GM03348 (cell line): ENCODE measurements at regions not wholly inside any gene's neighbourhood (a gene's known extent, or its start where the extent isn't known, plus 50 kb on each side); places are given as distances from the start of the nearest gene placed in this dataset.

Source experiments
- DNase-seq: peaks from one replicate; pipeline ENCODE4 v3.0.0; 2012; ENCODE audit warnings: low spot score

DNA sequence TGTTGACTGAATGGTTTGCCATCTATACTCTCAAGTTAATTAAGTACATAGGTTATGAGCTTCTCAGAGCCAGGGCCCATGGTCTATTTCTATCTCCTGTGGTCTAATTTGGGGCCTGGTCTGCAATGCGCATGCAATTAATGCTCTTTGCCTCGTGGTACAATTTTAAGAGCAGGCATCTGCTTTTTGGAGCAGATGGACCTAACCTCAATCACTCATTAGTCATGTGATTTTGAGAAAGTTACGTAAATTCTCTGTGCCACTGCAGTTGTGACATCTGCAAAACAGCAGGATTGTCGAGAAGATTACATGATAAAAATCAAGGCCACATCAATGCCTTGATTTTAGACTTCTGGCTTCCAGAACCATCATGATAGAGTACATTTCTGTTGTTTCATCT, 543.7 kb upstream of the ADAMTS9 start:
- DNase-seq = no peak

DNA sequence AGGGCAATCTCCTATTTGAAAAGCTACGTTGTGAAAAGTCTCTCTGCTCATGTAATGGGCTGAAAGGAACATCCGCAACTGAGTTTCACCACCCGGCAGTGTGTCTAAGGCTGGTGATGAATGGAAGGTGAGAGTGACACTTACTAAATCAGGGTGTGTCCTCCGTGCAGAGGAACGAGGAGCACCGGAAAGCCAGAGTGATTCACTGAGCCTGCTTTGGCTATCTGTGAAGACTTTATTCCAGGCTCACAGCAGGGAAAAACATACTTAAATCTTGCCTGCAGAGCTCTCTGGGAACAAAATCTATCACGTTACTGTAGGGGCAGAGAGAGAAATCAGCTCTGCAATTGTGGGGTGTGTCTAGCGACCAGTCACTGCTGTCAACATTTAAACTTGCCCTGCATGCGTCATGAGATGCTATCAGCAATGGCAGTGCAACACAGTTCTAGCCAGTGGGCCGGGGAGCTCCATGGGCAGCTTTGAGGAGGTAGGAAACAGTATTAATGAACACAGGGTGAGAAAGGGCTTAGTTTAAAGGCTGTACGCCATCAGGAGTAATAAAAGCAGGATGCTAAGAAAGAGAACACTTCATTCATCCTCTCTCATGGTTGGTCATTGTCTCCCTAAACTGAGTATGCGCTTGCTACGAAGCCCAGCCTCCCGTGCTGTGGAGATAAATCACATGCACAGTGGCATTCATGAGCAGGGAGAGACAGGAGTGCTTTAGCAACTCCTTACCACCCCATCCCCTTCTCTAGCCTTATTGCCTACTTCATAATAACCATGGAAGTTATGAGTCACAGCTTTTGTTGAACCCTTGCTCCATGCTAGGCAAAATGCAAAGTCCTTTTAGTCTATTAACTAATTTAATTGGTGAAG, 542.7 kb upstream of the ADAMTS9 start:
- DNase-seq = no peak

DNA sequence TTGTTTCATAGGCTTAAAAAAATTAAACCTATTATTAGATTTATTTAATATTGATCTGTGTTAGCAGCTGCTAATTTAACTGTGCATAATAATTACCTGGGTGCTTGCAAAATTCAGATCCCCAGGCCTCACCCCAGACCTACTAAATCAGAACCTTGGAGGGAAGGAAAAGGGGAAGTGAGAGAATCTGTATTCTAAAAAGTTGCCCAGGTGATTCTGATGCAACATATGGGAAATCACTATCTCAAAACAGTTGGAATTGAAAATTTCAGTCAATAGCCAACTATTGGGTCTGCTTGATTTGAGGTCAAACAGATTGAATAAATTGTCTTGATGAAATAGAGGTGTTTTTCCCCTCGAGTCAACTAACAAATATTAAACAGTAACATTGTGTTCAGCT, 538.5 kb upstream of the ADAMTS9 start:
- no peak for DNase-seq

DNA sequence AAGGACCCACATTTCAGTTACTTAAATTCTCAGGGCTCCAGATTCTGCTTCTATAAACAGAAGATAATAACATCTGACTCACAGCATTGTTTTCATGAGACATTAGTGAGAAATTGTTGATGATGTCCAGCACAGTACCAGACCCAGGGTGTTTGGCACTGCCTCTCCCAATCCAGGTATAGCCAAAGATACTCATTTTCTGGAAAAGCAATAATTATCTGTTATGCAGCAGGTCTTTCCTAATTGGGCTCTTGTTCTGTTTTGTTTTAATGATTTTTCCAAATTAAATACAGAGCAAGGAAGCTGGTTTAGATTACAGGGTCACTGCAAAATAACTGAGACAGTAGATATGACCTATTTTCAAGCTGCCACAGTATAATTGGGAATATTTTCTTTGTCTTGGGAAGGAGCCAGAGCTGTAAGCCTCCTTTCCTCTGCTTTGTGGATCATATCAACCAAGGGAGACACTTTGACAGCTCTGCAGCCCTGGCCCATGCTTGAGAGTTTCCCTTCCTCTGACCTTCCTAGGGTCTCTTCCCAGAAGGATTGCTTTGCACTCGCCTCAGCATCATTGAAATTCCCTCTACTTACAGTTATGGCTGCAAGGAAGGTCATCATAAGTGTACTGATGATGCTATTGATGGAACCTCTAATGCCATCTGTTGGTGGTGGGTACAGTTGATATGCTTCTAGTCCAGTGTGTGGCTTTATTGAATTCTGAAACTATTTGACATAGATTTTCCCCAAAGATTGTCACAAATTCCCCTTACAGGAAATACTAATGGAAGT, 522.4 kb upstream of the ADAMTS9 start:
- DNase-seq = no peak

DNA sequence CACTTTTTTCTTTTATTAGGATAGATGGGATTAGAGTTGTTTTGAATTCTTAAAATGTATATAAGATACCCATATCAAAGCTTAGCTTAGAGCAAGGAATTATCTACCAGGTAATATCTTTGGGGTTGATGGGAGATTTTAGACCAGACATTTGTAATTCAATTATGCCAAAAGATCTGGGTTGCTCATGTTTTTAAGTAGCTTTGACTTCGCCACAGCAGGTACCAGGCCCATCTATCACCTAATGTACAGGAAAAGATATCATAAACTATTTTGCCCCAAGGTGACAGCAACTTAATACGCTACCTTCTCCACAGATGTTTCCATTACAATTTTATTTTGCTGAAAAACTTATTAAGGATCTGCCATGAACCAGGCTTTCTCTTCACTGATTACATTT, 514.6 kb upstream of the ADAMTS9 start:
- no peak for DNase-seq

DNA sequence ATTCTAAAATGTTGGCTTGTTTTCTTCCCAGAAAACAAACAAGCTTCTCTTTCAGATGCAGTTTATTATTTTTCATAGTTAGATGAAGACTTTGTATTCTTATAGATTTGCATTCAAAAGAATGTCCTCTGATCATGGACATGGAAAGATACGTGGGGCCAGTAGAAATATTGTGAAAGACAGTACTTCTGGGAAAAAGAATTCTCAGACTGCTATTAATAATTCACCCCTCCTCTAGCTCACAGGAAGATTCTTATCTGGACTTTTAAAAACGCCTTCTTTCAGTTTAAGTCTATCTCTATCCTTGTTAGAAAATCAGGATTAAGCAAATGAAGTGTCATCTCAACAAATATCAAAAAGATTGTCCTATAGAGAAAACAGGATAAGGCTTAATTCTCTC, 514.1 kb upstream of the ADAMTS9 start:
- DNase-seq = no peak

DNA sequence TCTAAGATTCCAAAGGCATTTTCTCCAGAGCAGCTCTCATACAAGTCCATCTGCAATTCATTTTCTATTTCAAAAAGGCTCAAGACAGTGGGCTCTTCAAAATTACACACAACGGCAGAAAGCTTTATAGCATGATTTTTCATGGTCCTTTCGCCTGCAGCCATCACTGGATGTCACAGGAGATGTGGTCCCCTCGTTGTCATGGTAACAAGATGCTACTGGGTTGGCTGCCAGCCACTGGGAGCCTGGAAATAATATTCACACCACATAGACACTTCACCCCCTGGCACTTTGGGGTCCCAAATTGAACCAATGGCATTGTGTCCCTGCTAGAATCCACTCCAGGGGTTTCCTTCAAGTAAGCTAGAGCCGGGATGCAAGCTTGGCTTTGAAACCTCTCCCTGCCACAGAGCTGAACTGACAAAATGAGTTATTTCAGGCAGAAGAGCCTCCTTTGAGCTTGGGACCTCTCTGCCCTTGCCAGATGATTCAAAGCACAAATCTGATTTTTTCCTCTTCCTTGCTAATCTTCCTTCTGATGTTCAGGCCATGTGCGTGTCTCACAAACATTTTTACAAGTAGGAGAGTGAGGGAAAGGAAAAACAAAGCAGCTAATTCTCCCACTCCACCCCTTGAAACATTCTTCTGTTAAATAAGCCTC, 512.6 kb upstream of the ADAMTS9 start:
- DNase-seq = no peak

DNA sequence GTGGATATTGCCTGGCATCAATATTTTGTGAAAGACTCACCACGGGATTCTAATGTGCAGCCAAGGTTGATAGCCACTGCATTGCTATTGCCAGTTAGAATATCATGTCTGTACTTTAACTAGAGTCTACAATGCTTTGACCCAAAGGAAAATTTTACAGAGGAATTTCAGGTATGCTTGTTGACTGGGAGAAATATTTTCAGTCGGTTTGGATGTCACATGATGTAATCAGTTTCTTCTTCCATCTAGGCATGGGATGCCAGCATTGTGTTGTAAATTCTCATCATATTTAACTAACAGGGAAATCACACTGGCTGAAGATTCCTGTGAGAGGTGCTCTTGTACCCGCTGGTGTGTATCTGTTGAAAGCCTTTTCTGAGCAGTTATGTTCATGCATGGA, 508.9 kb upstream of the ADAMTS9 start:
- DNase-seq = no peak

DNA sequence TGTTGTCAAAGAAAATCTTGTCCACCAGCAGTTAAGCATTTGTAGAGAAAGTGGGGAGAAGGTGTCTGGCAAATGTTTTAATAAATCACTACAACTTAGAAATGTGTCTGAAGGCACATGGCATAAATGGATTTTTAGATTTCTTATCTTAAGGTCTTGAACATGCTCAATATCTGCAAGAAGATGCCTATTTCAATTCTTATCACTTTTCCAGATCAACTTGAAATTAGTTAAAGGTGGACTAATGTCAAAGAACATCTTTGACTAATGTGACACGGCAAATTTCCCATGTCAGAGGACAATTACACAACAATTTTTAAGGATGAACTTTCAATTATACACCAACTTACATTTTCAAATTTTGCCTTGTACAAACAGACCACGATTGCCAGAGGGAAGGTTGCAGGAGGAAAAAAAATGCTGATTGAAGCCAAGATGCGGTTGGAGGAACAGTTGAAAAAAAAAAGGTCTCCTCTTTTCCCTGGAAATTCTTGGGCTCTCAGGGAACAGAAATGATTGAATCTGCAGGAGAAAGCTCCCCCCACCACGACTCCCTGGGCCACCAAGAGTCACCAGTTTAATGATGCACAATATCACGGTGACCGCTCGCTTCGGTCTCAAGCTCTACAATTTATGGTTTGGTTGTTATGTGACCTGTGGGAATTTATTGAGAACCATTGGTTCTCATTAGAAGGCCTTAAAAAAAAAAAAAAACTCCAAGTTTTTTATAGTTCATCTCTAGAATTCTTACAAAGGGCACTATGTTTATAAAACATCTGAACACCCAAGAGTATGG, 507.6 kb upstream of the ADAMTS9 start:
- no peak for DNase-seq

DNA sequence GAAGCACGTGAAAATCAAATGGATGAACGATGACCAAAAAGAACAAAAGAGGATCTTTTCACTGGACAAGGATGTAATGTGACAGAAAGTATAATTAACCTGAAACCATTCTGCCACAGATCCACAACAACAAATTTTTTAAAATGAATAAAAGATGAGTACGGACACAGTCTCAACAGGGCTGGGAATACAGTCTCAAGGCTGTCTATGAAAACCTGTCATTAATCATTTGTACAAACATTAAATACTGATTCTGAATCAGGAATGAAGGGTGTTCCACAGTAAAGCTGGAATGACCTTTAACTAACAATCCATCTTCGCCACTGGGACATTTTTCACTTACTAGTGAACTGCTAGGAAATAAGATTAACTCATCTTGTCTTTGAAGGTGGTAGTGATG, 506.9 kb upstream of the ADAMTS9 start:
- no peak for DNase-seq

DNA sequence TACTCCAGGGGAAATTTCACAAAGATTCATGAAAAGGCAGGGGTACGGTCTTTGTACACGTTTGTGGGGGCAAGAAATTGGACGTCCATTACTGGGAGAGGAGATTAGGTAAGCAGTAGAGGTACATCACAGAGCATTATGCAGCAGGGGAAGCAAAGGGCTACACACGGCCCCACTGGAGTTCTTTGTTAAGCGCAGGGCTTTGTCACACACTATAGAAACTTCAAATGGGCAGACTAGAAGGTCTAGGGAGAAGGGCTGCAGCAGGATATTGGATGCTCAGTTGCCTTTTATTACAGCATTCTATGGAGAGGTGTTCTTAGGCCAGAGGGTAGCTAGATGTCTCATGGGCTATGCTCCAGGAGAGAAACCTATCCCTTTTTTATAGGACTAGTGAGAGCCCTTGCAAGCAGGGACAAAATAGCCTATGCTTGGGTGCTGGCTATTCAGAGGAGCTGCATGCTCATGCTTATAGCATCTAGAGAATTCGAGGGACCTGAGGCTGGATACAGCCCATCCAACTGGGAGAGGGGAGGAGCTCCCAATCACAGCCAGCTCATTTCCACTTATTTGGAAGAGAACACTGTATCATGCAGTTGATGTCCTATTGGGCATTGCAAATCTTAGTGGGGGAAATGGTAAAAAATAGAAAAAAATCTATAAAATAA, 506.4 kb upstream of the ADAMTS9 start:
- DNase-seq = no peak

DNA sequence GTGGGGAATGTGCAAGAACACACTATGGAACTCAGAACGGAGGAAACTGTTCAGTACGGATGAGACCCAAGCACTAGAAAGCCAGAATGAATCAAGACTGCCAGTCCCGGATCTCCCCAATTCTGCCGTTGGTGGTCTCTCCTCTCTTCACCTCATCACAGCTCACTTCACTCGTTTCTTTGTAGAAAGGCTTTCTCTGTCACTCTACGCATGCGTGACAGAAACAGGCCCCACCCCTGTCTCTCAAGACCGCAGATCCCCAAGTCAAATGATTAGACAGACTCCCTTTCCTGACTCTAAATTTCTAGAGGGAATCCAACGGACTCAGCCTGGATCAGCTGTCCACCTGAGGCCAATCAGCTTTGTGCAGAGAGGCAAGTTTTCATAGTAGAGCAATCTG, 505.7 kb upstream of the ADAMTS9 start:
- no peak for DNase-seq

DNA sequence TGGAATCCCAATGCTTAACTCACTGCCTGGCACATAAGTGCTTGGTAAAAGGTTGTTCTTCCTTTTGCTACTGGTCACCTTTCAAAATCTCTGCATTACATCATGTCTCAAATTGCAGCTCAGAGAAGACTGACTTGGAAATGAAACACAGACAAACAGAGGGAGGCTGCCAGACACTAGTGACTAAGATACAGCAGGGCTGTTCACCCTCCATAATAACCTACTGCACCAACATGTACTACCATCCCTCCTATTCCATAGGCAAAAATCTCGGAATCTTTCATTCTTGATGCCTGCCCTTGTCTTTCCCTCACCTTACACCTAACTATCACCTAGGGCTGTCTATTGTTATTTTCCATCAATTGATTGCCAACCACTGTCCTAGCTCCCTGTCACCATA, 502.3 kb upstream of the ADAMTS9 start:
- DNase-seq = no peak

DNA sequence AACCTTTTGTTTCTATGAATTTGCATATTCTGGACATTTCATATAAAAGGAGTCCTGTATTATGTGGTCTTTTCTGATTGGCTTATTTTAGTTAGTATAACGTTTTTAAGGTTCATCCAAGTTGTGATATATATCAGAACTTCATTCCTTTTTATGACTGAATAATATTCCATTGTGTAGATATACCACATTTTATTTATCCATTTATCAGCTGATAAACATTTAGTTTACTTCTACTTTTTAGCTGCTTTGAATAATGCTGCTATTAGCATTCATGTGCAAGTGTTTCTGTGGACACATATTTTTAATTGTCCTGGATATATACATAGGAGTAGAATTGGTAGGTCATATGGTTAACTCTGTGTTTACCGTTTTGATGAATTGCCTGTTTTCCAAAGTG, 498.5 kb upstream of the ADAMTS9 start:
- no peak for DNase-seq

DNA sequence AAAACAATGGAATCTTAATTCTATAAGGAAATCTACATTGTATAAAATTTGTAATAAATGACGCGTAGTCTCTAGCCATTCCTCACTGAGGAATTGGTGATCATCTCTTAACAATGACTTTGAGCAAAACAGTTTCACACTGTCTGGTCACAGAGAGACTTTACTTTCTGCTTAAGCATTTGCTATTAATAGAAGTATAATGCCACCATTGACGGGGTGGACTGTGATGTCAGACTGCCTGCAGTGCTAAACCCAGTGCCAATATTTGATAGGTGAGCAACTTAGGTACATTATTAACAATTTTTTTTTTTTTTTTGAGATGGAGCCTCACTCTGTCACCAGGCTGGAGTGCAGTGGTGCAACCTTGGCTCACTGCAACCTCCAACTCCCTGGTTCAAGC, 494.9 kb upstream of the ADAMTS9 start:
- DNase-seq = no peak

DNA sequence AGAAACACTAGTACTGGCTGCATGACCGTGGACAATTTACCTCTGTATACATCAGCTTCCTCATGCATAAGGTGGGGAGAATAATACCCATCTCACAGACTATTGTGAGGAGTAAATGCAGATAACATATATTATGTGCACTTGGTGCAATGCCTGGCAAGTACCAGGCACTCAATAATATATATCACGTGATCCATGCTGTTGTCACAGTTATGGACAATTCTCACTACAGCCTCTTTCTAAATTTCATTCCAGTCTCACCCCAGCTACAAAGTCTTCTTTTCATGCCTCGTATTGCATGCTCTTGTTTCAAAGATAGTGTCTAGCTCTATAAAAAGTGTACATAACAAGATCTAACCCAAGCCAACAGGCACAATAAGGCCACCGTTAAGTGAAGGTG, 494.3 kb upstream of the ADAMTS9 start:
- no peak for DNase-seq

DNA sequence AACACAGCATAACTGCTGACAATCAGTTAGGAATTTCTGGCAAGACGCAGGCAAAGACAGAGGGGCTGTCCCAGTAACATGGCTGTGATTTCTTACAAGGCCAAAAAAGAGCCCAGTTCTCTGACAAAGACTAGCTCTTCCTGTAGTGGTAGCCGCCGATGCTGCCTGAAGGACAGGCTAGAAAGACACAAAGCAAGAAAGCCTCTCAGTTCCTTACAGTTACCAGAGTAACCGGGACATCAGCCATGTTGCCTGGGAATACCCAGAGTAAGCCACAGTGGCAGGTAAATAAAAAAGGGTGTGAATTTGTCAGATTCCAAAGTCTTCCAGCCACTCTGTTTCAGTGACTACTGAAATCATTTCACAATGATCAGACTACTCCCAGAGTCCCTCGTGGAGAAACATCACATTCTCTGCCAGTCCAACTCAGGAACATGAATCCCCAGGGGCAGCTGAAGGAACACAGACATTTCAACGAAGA, 493.6 kb upstream of the ADAMTS9 start:
- peak; percentile 35 for DNase-seq

DNA sequence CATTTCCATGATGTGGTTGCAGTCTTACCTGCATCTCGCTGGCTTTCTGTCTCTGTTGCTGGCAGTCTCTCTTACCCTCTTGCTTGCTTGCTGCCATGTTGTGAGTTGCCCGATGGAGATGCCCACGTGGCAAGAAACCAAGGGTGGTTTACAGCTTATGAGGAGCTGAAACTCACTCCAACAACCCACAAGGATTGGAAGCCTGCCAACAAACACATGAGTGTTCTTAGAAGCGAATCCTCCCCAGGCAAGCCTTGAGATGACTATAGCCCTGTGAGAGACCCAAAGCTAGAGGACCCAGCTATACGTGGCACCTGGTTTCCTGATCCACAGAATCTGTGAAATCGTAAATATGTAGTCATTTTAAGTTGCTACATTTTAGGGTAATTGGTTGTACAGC, 490.9 kb upstream of the ADAMTS9 start:
- no peak for DNase-seq

DNA sequence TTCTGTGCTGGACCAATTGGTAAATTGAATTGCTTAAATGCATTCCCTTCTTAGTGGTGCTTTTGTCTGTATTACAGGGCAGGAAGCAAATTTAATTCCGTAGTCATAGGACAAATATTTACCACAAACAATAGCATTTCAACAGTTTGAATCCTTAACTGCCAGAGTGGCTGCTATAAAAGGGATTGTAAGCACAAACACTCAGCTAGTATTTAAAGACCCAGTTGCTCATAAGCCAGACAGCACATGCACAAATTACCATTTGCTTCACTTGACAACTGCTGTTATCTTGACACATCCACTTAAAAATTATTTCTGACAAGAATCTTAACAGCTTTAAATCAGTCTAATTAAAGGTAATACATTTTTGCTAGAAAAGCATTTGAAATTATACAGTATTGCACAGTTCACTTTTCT, 490.2 kb upstream of the ADAMTS9 start:
- peak; percentile 57 for DNase-seq

DNA sequence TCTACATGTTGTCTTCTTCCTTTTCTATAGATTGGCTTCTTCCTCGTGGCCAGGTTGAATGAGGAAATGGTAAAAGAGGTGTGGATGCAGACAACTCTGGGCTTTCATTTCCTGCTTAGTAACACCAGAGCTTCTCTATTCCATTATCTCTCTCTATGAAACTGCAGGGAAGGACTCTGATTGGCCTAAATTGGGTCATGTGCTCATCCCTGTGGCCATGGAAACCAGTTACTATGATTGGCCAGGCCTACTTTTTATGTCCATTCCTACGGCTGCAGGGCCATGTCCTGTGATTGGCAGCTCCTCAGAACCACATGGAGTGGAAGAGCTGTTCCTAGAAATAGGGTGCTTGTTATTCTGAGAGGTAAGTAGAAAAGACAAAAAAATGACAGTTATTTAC, 486.9 kb upstream of the ADAMTS9 start:
- no peak for DNase-seq

DNA sequence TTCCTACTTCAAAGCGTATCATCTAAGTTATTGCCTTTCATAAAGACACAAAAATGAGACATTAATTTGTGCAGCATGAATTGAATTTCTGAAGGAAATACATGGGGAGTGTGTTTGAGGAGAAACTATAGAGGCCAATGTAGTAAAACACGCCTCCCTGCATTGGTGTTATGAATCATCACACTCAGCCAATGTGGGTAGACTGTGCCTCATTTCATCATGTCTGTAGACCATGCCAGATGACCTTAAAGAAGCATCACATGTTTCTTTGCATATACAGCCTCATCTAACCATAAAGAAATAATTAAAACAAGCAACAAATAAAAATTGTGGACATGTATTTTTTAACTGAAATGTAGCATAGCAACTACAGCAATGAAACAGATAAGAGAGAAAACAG, 486.0 kb upstream of the ADAMTS9 start:
- peak; percentile 8 for DNase-seq
